ENCODE measurements at regions not wholly inside any gene's neighbourhood (a gene's known extent, or its start where the extent isn't known, plus 50 kb on each side); places are given as distances from the start of the nearest gene placed in this dataset.

- TF ChIP-seq, protein P1, sequence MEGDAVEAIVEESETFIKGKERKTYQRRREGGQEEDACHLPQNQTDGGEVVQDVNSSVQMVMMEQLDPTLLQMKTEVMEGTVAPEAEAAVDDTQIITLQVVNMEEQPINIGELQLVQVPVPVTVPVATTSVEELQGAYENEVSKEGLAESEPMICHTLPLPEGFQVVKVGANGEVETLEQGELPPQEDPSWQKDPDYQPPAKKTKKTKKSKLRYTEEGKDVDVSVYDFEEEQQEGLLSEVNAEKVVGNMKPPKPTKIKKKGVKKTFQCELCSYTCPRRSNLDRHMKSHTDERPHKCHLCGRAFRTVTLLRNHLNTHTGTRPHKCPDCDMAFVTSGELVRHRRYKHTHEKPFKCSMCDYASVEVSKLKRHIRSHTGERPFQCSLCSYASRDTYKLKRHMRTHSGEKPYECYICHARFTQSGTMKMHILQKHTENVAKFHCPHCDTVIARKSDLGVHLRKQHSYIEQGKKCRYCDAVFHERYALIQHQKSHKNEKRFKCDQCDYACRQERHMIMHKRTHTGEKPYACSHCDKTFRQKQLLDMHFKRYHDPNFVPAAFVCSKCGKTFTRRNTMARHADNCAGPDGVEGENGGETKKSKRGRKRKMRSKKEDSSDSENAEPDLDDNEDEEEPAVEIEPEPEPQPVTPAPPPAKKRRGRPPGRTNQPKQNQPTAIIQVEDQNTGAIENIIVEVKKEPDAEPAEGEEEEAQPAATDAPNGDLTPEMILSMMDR (IDR thresholded peaks at IDR 0.05), result no peak
- TF ChIP-seq POLR2A (IDR thresholded peaks at IDR 0.05), result no peak
Observed at GRCh38 chr12:74816398-74817175, 279.0 kb downstream of the ATXN7L3B start.
